Neural progenitor cell (in vitro differentiated cells): ENCODE measurements at regions not wholly inside any gene's neighbourhood (a gene's known extent, or its start where the extent isn't known, plus 50 kb on each side); places are given as distances from the start of the nearest gene placed in this dataset.

ENCODE experiments used
- EZH2 ChIP-seq: fragments of 200-600 bp; sonication (generic); IDR thresholded peaks from 2 replicates; pipeline ENCODE4 v1.6.1; 2017; ENCODE audit warnings: antibody characterized with exemption, mild to moderate bottlenecking, moderate library complexity
- EZH2phosphoT487 ChIP-seq: fragments of 200-600 bp; sonication (generic); IDR thresholded peaks from 2 replicates; pipeline ENCODE4 v1.6.1; 2017; ENCODE audit warnings: antibody characterized with exemption

DNA sequence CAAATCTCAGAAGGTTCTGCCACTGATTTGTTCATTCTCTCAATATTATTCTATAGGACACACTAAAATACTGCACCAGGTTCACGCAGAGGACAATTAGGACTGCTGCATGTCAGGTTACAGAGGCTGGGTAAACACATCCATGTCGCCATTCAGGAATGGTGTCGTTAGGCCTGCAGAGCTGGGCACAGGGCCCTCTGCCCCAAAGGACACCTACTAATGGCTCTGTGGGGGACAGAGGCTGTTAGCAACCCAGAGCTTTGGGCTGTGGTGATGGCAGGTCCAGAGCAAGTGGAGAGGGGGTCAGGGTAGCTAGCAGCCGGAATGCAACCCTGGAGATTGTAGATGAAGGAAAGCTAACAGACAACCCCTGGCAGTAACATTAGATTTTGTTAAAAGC is 115.9 kb downstream of the TTC32 start:
- no peak for TF ChIP-seq EZH2phosphoT487
- no peak for TF ChIP-seq EZH2
